ENCODE measurements at regions not wholly inside any gene's neighbourhood (a gene's known extent, or its start where the extent isn't known, plus 50 kb on each side); places are given as distances from the start of the nearest gene placed in this dataset.

- ChIA-PET POLR2A (no interaction called here), CTCF (no interaction called here)
- BruUV-seq (replicated peaks) = no TSS peak
- no peaks in the 10 kb centered on the region for H3K9me3 ChIP-seq
- no peak overlapping the region for H3K4me3 ChIP-seq (ENCODE audit: low read depth, low read length)
- H3K36me3 Mint-ChIP-seq (ENCODE audit: insufficient read depth, unreplicated experiment) = no peaks in the 10 kb centered on the region
- intact Hi-C loops (cut with micrococcal nuclease; ENCODE audit: unreplicated experiment) = no loop called here
- peaks cover 20% of the 10 kb centered on the region for H3K9me3 Mint-ChIP-seq (ENCODE audit: unreplicated experiment)
- TF ChIP-seq, protein P1, sequence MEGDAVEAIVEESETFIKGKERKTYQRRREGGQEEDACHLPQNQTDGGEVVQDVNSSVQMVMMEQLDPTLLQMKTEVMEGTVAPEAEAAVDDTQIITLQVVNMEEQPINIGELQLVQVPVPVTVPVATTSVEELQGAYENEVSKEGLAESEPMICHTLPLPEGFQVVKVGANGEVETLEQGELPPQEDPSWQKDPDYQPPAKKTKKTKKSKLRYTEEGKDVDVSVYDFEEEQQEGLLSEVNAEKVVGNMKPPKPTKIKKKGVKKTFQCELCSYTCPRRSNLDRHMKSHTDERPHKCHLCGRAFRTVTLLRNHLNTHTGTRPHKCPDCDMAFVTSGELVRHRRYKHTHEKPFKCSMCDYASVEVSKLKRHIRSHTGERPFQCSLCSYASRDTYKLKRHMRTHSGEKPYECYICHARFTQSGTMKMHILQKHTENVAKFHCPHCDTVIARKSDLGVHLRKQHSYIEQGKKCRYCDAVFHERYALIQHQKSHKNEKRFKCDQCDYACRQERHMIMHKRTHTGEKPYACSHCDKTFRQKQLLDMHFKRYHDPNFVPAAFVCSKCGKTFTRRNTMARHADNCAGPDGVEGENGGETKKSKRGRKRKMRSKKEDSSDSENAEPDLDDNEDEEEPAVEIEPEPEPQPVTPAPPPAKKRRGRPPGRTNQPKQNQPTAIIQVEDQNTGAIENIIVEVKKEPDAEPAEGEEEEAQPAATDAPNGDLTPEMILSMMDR (IDR thresholded peaks at IDR 0.05; ENCODE audit: insufficient read depth in 1 of 2, low read depth in 1 of 2, low read length in 1 of 2, severe bottlenecking in 1 of 2, unreplicated experiment in 1 of 2) = no peak
- no peaks in the 10 kb centered on the region for H3K36me3 ChIP-seq (ENCODE audit: control insufficient read depth, insufficient read depth, low read length)
- H3K4me1 Mint-ChIP-seq (ENCODE audit: low read depth, unreplicated experiment) = no peaks in the 10 kb centered on the region
- no peak overlapping the region for H3K27ac Mint-ChIP-seq (ENCODE audit: unreplicated experiment)
- H3K27me3 Mint-ChIP-seq (ENCODE audit: insufficient read depth, unreplicated experiment) = peaks cover 8% of the 10 kb centered on the region
- no peak overlapping the region for H3K4me3 Mint-ChIP-seq (ENCODE audit: unreplicated experiment)
- H3K4me1 ChIP-seq = no peaks in the 10 kb centered on the region
- DNase-seq = no peak
- no peaks in the 10 kb centered on the region for H3K27me3 ChIP-seq (replicated peaks; ENCODE audit: control insufficient read depth, insufficient read depth, low read length)
Measured at GRCh38 chr15:81981908-81982307, 63.9 kb downstream of the MEX3B start.

DNA sequence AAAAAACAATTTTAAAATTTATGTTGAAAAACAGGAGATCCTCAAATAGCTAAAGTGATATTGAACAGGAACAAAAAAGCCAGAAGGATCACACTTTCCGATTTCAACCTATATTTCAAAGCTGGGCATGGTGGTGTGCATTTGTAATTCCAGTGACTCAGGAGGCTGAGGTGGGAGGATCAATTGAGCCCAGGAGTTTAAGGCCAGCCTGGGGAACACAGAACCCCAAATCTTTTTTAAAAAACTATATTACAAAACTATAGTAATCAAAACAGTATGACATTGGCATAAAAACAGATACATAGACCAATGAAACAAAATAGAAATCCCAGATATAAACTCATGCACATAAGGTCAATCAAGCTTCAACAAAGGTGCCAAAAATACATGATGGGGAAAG is 68.4 kb downstream of the MEX3B start:
- no TSS peak for BruUV-seq (replicated peaks)

DNA sequence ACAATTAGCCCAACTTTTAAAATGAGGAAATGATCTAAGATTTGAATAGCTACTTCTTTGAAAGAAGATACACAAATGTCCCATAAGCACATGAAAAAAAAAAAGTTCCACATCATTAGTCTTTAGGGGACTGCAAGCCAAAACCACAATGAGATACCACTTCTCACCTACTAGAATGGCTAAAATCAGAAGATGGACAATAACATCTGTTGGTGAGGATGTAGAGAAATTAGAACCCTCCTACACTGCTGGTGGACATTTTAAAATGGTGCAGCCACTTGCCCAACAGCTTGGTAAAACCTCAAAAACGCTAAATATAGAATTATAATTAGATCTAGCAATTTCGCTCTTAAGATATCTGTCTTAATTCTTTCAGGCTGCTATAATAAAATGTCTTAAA is 77.1 kb downstream of the MEX3B start:
- no peaks in the 10 kb centered on the region for H3K9me3 ChIP-seq
- BruUV-seq (replicated peaks) = no TSS peak
- DNase-seq = no peak
- no peak overlapping the region for H3K4me3 ChIP-seq (ENCODE audit: low read depth, low read length)
- H3K9me3 Mint-ChIP-seq (ENCODE audit: unreplicated experiment) = no peaks in the 10 kb centered on the region
- H3K36me3 ChIP-seq (ENCODE audit: control insufficient read depth, insufficient read depth, low read length) = no peaks in the 10 kb centered on the region
- TF ChIP-seq, protein P1 (IDR thresholded peaks at IDR 0.05; ENCODE audit: insufficient read depth in 1 of 2, low read depth in 1 of 2, low read length in 1 of 2, severe bottlenecking in 1 of 2, unreplicated experiment in 1 of 2) = no peak
- no peak overlapping the region for H3K27ac Mint-ChIP-seq (ENCODE audit: unreplicated experiment)
- H3K4me1 Mint-ChIP-seq (ENCODE audit: low read depth, unreplicated experiment) = no peaks in the 10 kb centered on the region
- no peaks in the 10 kb centered on the region for H3K36me3 Mint-ChIP-seq (ENCODE audit: insufficient read depth, unreplicated experiment)
- H3K27me3 Mint-ChIP-seq (ENCODE audit: insufficient read depth, unreplicated experiment) = no peaks in the 10 kb centered on the region
- no peaks in the 10 kb centered on the region for H3K27me3 ChIP-seq (replicated peaks; ENCODE audit: control insufficient read depth, insufficient read depth, low read length)
- intact Hi-C loops (cut with micrococcal nuclease; ENCODE audit: unreplicated experiment) = no loop called here
- no peak overlapping the region for H3K4me3 Mint-ChIP-seq (ENCODE audit: unreplicated experiment)
- ChIA-PET POLR2A (no interaction called here), CTCF (no interaction called here)
- H3K4me1 ChIP-seq = no peaks in the 10 kb centered on the region

More for the DNA sequence above, 68.4 kb downstream of the MEX3B start:
- H3K9me3 ChIP-seq = no peaks in the 10 kb centered on the region; the same call in 1 of the 2 replicates
- no peaks in the 10 kb centered on the region for H3K27me3 ChIP-seq (replicated peaks; ENCODE audit: control insufficient read depth, insufficient read depth, low read length)
- no peak overlapping the region for H3K4me3 ChIP-seq (ENCODE audit: low read depth, low read length)
- H3K4me1 Mint-ChIP-seq (ENCODE audit: low read depth, unreplicated experiment) = no peaks in the 10 kb centered on the region
- H3K36me3 Mint-ChIP-seq (ENCODE audit: insufficient read depth, unreplicated experiment) = no peaks in the 10 kb centered on the region
- no peak for DNase-seq
- H3K4me3 Mint-ChIP-seq (ENCODE audit: unreplicated experiment) = no peak overlapping the region
- POLR2A ChIA-PET = no interaction called here
- no peak overlapping the region for H3K27ac Mint-ChIP-seq (ENCODE audit: unreplicated experiment)
- CTCF ChIA-PET = no interaction called here
- no peaks in the 10 kb centered on the region for H3K36me3 ChIP-seq (ENCODE audit: control insufficient read depth, insufficient read depth, low read length)
- intact Hi-C loops (cut with micrococcal nuclease; ENCODE audit: unreplicated experiment) = no loop called here
- TF ChIP-seq, protein P1 (IDR thresholded peaks at IDR 0.05; ENCODE audit: insufficient read depth in 1 of 2, low read depth in 1 of 2, low read length in 1 of 2, severe bottlenecking in 1 of 2, unreplicated experiment in 1 of 2) = no peak
- H3K4me1 ChIP-seq = no peaks in the 10 kb centered on the region
- H3K27me3 Mint-ChIP-seq (ENCODE audit: insufficient read depth, unreplicated experiment) = no peaks in the 10 kb centered on the region
- peaks cover 20% of the 10 kb centered on the region for H3K9me3 Mint-ChIP-seq (ENCODE audit: unreplicated experiment)
